RWPE1 (cell line): ENCODE measurements at regions not wholly inside any gene's neighbourhood (a gene's known extent, or its start where the extent isn't known, plus 50 kb on each side); places are given as distances from the start of the nearest gene placed in this dataset.

ENCODE experiments used
- CTCF ChIA-PET: fragments of 350-600 bp; sonication (Branson Sonifier 250); formaldehyde crosslinking; extraction: SDS; loops from one replicate; lab custom pipeline; 2021; lab: Yijun Ruan, JAX
- POLR2A ChIA-PET: fragments of 400-600 bp; formaldehyde crosslinking; extraction: SDS; loops from one replicate; lab custom pipeline; 2020; ENCODE audit warnings: antibody characterized with exemption; ENCODE audit not compliant: low non-redundant PET; lab: Yijun Ruan, JAX
- DNase-seq: peaks from one replicate; pipeline ENCODE4 v3.0.0; 2012; ENCODE audit warnings: low spot score
- H3K27ac ChIP-seq: fragments of 450-650 bp; 2 replicates; pipeline ENCODE4 v1.5.1; 2017
- TF ChIP-seq, protein P1 (sequence below): fragments of 450-650 bp; conservative IDR thresholded peaks from 2 replicates; pipeline ENCODE4 v1.5.1; 2017; ENCODE audit warnings: low read depth, mild to moderate bottlenecking

DNA sequence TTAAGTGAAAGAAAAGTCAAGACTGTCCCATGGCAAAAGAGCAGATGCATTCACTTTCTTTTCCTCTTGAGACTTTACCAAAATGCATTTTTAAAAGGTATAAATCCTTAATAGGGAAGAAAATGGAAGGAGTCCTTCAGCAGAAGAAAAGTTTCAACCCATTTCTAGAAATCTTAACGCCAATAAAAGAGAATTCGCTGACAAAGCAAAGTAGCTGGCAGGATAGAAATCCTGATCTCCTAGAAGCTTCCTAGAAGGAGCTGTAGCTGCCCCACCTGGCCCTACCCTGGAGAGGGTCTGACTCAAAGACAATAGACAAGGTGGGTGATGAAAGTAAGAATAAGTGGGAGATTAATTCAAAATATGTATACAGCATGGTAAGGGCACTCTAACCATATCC lies 144.9 kb upstream of the PKDCC start:
- TF ChIP-seq, protein P1, sequence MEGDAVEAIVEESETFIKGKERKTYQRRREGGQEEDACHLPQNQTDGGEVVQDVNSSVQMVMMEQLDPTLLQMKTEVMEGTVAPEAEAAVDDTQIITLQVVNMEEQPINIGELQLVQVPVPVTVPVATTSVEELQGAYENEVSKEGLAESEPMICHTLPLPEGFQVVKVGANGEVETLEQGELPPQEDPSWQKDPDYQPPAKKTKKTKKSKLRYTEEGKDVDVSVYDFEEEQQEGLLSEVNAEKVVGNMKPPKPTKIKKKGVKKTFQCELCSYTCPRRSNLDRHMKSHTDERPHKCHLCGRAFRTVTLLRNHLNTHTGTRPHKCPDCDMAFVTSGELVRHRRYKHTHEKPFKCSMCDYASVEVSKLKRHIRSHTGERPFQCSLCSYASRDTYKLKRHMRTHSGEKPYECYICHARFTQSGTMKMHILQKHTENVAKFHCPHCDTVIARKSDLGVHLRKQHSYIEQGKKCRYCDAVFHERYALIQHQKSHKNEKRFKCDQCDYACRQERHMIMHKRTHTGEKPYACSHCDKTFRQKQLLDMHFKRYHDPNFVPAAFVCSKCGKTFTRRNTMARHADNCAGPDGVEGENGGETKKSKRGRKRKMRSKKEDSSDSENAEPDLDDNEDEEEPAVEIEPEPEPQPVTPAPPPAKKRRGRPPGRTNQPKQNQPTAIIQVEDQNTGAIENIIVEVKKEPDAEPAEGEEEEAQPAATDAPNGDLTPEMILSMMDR: no peak
- H3K27ac ChIP-seq: no peak overlapping the region
- no peak for DNase-seq
- POLR2A ChIA-PET: no interaction called here
- CTCF ChIA-PET: no interaction called here

DNA sequence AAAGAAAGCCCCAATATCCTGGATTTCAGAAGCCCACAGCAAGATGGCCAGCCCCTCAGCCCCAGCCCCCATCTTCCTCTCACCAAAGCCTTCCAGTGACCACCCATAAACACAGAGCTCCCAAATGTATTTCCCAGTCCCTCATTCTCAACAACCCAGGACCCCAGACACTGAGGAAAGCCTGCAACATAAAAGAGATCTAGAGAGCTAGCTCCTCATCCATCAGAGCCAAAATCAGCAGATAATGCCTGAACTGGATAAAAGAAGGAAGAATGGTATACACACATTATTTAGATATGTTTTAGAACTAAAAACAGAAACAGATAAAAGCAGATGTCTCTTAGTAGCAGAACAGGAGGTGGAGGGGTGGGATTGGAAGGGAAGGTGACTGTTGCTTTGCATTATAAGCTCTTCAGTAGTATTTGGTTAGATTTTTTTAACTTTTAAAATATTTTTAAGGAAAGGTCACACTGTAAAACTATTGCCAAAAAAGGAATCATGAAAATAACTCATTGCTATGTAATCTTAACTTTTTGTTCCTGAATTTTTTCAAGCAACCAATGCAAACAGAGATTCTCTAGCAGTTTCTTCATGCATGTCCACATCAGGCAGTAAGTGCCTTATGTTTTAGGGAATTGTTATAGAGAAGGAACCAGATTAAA lies 144.2 kb upstream of the PKDCC start:
- TF ChIP-seq, protein P1: no peak
- ChIA-PET CTCF (interaction anchor here (0.7 kb wide), 1 partner anchor 490 kb away, joined by 3 read pairs; no protein-coding TSS in a partner anchor), POLR2A (no interaction called here)
- no peak overlapping the region for H3K27ac ChIP-seq
- DNase-seq: no peak

DNA sequence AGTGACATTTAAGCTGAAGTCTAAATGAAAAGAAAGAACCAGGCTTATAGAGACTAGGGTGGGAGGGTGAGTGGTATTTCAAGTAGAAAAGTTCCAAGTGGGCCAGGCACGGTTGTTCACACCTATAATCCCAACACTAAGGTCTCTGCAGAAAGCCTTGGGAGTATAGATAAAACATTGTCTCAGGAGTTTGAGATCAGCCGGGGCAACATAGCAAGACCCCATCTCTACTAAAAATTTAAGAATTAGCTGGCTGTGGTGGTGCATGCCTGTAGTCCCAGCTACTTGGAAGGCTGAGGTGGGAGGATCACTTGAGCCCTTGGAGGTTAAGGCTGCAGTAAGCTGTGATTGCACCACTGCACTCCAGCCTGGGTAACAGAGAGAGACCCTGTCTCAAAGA lies 143.4 kb upstream of the PKDCC start:
- ChIA-PET CTCF (interaction anchor here (0.6 to 0.7 kb wide), 2 partner anchors 16 to 173 kb away, joined by 3 to 4 read pairs; no protein-coding TSS in a partner anchor), POLR2A (no interaction called here)
- TF ChIP-seq, protein P1: no peak
- DNase-seq: no peak
- no peak overlapping the region for H3K27ac ChIP-seq

DNA sequence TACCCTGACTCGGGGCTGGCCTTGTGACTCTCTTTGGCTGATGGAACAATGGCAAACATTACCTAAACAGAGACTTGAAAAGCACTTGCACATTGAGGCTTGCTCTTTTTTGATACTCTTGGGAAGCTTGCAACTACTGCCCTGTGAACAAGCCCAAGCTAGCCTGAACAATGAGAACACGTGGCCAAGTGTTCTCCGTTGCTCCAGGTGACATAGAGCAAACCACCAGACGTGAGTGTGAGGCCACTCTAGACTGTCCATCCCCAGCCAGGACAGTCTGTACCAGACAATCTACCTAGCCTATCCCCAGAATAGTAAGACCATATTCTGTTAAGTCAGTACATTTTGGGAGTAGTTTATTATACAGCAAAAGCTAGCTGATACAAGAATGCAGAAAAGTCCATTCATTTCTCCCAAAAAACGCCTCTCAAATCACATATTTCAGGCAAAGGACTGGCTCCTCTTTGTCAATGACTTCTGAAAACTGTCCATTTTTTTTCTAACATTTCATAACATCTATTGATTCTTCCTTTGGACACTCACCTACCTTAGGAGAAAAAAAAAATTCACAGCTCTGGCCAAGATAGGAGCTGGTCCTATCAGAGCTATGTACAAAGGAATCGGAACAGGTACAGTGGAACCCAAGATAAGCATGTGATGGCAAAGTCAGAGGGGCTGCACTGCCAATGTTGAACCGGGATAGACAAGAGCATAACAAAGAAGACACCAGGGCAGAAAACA lies 142.1 kb upstream of the PKDCC start:
- ChIA-PET POLR2A (no interaction called here), CTCF (interaction anchor here (0.7 kb wide), 1 partner anchor 38 kb away, joined by 3 read pairs; no protein-coding TSS in a partner anchor)

DNA sequence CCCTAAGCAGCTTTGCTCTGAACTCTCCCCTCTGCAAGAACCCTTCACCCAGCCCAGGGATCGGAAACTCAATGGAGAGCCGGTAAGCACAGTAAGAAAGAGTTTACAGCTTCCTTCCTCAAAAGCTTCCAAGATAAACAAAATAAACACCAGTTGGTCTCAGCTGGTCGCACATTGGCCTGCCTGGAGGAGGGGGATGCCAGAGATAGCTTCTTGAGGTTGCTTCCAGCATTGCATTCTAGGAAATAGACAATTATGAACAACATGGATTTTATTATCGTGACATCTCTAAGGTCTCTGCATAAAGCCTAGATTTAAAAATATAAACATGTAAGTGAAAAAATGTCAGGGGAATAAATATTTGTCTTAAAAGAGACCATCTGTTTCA lies 141.5 kb upstream of the PKDCC start:
- CTCF ChIA-PET: interaction anchor here (0.7 kb wide), 1 partner anchor 38 kb away, joined by 3 read pairs; no protein-coding TSS in a partner anchor
- H3K27ac ChIP-seq: no peak overlapping the region
- TF ChIP-seq, protein P1: no peak
- DNase-seq: no peak
- POLR2A ChIA-PET: no interaction called here

More for the DNA sequence above, 142.1 kb upstream of the PKDCC start:
- TF ChIP-seq, protein P1: no peak
- H3K27ac ChIP-seq: no peak overlapping the region
- DNase-seq: no peak

DNA sequence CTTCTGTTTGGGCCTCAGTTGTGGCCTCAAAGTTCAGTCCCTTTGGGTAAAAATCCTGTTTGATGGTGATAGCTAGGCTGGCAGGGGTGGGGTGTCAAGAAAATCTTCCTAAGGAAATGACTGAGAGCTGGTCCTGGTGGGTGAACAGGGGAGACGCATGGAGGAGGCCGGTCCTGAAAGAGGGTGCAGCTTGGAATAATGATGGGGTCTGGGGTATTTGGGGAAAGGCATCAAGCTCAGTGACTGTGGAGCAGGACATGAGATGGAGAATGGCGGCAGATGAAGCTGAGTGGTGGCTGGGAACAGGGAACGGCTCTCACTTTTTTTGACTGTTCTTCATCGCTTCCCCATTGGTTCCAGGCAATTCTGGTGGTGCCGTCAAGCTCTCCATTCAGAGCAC lies 140.7 kb upstream of the PKDCC start:
- H3K27ac ChIP-seq: no peak overlapping the region
- TF ChIP-seq, protein P1: no peak
- DNase-seq: no peak
- POLR2A ChIA-PET: no interaction called here
- CTCF ChIA-PET: no interaction called here
